ACC112 (cell line): ENCODE measurements at regions not wholly inside any gene's neighbourhood (a gene's known extent, or its start where the extent isn't known, plus 50 kb on each side); places are given as distances from the start of the nearest gene placed in this dataset.

Source experiments
- H2AFZ ChIP-seq: fragments of 200-600 bp; sonication (generic); one replicate; pipeline ENCODE4 v1.6.0; 2017; ENCODE audit warnings: antibody characterized with exemption, low read length; ENCODE audit not compliant: unreplicated experiment
- H3K27ac ChIP-seq: fragments of 200-600 bp; sonication (generic); 2 replicates; pipeline ENCODE4 v1.5.1; 2014; ENCODE audit warnings: low read depth, mild to moderate bottlenecking, antibody characterized with exemption, low read length, moderate library complexity
- H3K27me3 ChIP-seq: fragments of 200-600 bp; sonication (generic); 2 replicates; pipeline ENCODE4 v1.6.1; 2014; ENCODE audit warnings: mild to moderate bottlenecking, antibody characterized with exemption, low read length, moderate library complexity, mixed read lengths; ENCODE audit not compliant: insufficient read depth
- H3K36me3 ChIP-seq: fragments of 200-600 bp; sonication (generic); 2 replicates; pipeline ENCODE4 v1.6.1; 2016; ENCODE audit warnings: mild to moderate bottlenecking, antibody characterized with exemption, low read length, moderate library complexity, mixed read lengths; ENCODE audit not compliant: insufficient read depth
- H3K4me1 ChIP-seq: fragments of 200-600 bp; sonication (generic); one replicate; pipeline ENCODE4 v1.6.1; 2016; ENCODE audit warnings: low read length, mixed read lengths; ENCODE audit not compliant: insufficient read depth, unreplicated experiment, control insufficient read depth
- H3K4me3 ChIP-seq: fragments of 200-600 bp; sonication (generic); 2 replicates; pipeline ENCODE4 v1.5.1; 2014; ENCODE audit warnings: mild to moderate bottlenecking, low read depth, low read length
- H3K79me2 ChIP-seq: fragments of 200-600 bp; sonication (generic); one replicate; pipeline ENCODE4 v1.6.0; 2016; ENCODE audit warnings: low read length; ENCODE audit not compliant: control insufficient read depth, unreplicated experiment, insufficient read depth

DNA sequence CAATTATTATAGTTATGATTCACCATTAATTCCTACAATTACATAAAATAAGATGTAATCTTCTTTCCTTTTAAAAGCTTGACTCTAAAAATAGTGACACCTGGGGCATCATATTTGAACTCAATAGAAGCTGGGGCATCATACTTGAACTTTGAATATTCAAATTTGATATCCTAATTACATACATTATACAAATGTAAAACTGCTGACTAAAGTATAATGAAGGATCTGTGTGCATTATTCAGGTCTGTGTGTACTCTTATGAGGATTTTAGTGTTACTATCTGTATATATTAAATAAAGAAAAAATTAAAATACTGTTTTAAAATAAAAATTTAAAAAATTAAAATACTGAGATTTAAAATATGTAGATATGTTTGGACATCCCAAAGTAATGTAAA lies 696.9 kb upstream of the FBXO33 start:
- Histone ChIP-seq H3K27ac (no peak overlapping the region), H3K4me1 (no peaks in the 10 kb centered on the region), H3K27me3 (no peaks in the 10 kb centered on the region), H2AFZ (no peak overlapping the region), H3K4me3 (no peak overlapping the region), H3K36me3 (no peaks in the 10 kb centered on the region), H3K79me2 (no peaks in the 10 kb centered on the region)

DNA sequence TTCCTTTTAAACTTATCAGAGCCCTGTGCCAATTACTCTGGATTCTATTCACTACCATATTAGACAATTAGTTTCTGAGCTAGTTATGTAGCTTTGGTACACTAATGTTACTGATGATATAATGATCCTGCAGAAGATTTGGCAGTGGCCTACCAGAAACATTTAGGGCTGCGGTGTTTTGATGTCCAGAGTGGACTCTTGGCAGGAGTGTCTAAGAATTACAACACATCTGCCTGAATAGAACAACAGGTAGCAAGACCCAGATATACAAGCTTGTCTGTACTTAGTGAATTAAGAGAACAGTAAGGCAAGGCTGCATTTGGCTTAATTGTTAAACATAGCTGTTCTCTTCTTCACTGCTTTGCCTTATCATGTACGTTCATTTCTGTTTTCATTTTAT lies 691.6 kb upstream of the FBXO33 start:
- Histone ChIP-seq H3K27ac (no peak overlapping the region), H3K79me2 (no peaks in the 10 kb centered on the region), H3K36me3 (no peaks in the 10 kb centered on the region), H3K4me3 (no peak overlapping the region), H2AFZ (no peak overlapping the region), H3K27me3 (no peaks in the 10 kb centered on the region), H3K4me1 (no peaks in the 10 kb centered on the region)

DNA sequence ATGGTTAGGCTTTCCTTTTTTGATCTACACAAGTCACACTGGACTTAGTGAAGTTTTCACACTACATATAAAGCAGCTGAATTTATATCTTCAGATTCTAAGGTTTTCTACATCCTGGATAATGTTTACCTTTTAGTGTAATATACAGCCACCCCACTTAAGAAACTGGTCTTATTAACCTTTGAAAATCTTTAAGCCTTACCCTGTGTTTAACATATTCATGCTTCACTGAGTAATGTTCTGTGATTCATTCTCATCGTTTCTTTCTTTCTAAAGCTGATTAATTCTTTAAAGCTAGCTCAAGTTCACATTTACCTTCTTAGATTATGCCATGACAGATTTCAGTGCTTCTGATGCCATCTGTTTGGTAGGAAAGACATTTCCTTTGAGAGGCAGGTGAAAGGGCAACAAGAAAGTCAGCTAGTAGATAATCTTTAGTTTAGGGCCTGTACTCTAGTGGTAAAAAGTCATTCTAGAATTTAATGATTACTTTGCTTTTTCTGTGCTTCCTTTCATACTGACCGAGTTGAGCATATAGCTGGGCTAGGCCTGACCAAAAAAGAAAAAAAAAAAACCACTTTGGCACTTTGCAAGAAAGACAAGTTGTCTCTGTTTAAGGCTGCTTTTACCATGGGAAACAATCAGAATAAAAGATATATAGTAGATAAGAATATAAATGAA lies 690.9 kb upstream of the FBXO33 start:
- no peak overlapping the region for H3K4me3 ChIP-seq
- H3K79me2 ChIP-seq, result no peaks in the 10 kb centered on the region
- H2AFZ ChIP-seq, result no peak overlapping the region
- H3K4me1 ChIP-seq, result no peaks in the 10 kb centered on the region
- H3K27me3 ChIP-seq, result no peaks in the 10 kb centered on the region
- H3K27ac ChIP-seq, result no peak overlapping the region
- H3K36me3 ChIP-seq, result no peaks in the 10 kb centered on the region

DNA sequence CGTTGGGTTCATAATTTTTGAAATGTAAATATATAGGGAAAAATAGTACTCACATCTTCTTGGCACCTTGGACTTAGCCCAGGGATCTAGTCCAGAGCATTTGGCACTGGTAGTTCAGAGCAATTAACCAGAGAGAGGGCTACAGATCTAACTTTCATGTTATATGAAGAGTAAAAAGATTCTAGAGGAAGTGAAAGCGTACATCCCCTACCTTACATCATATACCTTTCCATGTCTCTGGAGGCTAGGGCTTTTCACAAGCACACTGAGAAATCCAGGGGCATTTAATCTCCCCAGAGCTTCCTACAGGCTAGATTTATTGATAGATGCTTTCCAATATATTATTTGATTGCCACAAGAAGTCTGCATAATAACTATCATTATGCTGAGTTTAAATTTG lies 687.5 kb upstream of the FBXO33 start:
- Histone ChIP-seq H2AFZ (no peak overlapping the region), H3K27me3 (no peaks in the 10 kb centered on the region), H3K79me2 (no peaks in the 10 kb centered on the region)

DNA sequence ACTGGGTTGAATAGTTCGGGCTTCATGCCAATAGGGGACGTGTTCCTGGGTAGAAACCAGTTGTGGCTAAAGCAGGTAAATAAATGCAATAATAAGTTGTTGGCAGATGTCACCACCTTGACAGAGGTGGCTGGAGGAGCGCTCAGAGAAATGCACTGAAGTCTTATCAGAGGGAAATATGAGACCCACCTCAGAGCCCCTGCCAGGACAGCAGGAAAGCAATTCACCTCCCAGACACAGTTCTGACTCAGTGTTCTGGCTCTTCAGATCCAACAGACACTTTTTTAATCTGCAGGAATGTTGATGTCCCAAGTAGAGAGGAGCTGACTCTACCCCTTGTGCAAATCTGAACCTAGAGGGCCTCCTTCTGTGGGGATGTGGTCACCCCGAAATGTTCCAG lies 687.1 kb upstream of the FBXO33 start:
- Histone ChIP-seq H3K27ac (no peak overlapping the region), H3K36me3 (no peaks in the 10 kb centered on the region), H2AFZ (no peak overlapping the region), H3K4me3 (no peak overlapping the region), H3K4me1 (no peaks in the 10 kb centered on the region), H3K27me3 (no peaks in the 10 kb centered on the region), H3K79me2 (no peaks in the 10 kb centered on the region)

More for the DNA sequence above, 687.5 kb upstream of the FBXO33 start:
- Histone ChIP-seq H3K4me3 (no peak overlapping the region), H3K4me1 (no peaks in the 10 kb centered on the region), H3K27ac (no peak overlapping the region), H3K36me3 (no peaks in the 10 kb centered on the region)

DNA sequence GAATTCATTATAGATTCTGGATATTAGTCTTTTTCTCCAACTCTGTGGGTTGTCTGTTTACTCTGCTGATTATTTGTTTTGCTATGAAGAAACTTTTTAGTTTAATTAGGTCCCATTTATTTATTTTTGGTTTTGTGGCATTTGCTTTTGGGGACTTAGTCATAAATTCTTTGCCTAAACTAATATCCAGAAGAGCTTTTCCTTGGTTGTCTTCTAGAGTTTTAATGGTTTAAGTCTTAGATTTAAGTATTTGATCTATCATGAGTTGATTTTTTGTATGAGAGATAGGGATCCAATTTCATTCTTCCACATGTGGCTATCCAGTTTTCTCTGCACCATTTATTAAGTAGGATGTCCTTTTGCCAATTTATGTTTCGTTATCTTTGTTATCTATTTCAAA lies 683.4 kb upstream of the FBXO33 start:
- Histone ChIP-seq H3K27ac (no peak overlapping the region), H3K27me3 (no peaks in the 10 kb centered on the region), H2AFZ (no peak overlapping the region), H3K36me3 (no peaks in the 10 kb centered on the region), H3K4me3 (no peak overlapping the region), H3K4me1 (no peaks in the 10 kb centered on the region), H3K79me2 (no peaks in the 10 kb centered on the region)

DNA sequence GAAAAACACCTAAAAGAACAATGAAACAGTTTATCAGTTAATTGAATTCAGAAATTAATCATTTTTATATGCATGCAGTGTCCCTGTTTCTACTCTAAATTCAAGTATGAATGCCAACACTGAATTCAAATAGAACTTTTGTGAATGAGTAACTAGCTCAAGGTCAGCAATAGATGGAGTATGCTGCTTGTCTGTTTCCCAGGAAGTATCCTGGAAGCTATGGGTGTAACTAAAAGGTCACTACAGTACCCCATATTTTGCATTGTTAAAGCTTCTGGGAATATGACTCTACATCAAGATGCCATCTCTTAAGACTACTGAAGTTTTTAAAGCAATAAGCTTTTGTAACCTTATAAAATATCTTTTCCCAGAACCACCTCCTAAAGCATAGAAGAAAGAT lies 681.4 kb upstream of the FBXO33 start:
- no peaks in the 10 kb centered on the region for H3K27me3 ChIP-seq
- no peak overlapping the region for H3K27ac ChIP-seq
- H3K79me2 ChIP-seq, result no peaks in the 10 kb centered on the region
- H3K4me1 ChIP-seq, result no peaks in the 10 kb centered on the region
- H3K36me3 ChIP-seq, result no peaks in the 10 kb centered on the region
- no peak overlapping the region for H3K4me3 ChIP-seq
- no peak overlapping the region for H2AFZ ChIP-seq

DNA sequence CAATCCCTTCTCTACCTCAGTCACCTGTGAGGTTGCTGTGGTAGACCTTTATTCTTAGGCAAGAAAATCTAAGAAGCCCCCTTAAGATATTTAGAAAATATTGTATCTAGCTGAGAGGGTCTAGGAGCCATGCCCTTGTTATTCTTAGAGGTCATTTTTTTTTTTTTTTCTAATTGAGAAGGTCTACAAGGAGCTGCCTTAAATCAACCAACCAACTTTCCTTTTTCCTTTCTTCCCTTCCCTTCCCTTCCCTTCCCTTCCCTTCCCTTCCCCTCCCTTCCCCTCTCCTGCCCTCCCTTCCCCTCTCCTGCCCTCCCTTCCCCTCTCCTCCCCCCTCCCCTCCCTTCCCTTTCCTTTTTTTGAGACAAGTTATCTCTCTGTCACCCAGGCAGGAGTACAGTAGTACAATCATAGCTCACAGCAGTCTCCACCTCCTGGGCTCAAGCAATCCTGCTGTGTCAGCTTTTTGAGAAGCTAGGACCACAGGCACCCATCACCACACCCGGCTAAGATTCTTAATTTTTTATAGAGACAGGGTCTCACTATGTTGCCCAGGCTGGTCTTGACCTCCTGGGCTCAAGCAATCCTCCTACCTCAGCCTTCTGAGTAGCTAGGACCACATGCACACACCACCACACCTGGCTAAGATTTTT lies 668.4 kb upstream of the FBXO33 start:
- Histone ChIP-seq H2AFZ (no peak overlapping the region), H3K79me2 (no peaks in the 10 kb centered on the region), H3K4me3 (no peak overlapping the region), H3K27me3 (no peaks in the 10 kb centered on the region), H3K4me1 (no peaks in the 10 kb centered on the region), H3K36me3 (no peaks in the 10 kb centered on the region), H3K27ac (no peak overlapping the region)

DNA sequence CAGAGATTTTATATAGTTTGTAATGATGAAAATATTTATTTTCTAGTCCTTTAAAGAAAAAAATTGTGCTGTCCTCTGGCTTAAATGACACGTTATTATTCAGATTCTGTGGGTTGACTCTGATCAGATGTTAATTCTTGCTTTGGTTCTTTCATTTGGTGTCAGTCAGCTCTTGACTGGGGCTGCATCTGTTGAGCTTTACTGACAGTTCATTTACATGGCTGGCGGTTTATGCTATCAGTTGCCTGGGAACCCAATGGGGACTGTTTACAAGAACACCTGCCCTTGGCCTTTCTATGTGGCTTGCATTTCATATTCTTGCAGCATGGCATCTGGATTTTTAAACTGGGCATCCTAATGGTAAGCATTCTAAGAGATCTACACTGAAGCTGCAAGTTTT lies 667.1 kb upstream of the FBXO33 start:
- Histone ChIP-seq H3K79me2 (no peaks in the 10 kb centered on the region), H3K4me3 (no peak overlapping the region), H3K36me3 (no peaks in the 10 kb centered on the region), H3K27me3 (no peaks in the 10 kb centered on the region), H2AFZ (no peak overlapping the region), H3K4me1 (no peaks in the 10 kb centered on the region), H3K27ac (no peak overlapping the region)

DNA sequence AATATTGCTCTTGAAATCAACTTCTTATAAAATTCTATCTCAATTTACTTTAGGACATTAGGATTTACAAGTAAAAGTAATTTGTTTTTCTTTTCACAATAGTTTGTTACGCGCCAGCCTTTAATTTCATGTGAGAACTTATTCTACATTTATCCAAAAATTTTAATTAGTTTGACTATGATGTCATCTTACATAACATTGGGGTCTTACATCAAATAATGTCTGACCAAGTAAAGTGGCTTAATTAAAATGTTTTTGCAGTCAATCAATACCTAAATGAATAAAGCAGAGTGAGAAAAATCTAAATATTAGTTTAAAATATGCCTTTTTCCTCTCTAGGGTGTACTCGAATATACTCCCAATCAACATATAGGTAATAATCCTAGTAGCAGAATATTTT lies 666.2 kb upstream of the FBXO33 start:
- Histone ChIP-seq H3K79me2 (no peaks in the 10 kb centered on the region), H3K27ac (no peak overlapping the region), H3K27me3 (no peaks in the 10 kb centered on the region), H3K4me1 (no peaks in the 10 kb centered on the region), H3K36me3 (no peaks in the 10 kb centered on the region), H2AFZ (no peak overlapping the region), H3K4me3 (no peak overlapping the region)

DNA sequence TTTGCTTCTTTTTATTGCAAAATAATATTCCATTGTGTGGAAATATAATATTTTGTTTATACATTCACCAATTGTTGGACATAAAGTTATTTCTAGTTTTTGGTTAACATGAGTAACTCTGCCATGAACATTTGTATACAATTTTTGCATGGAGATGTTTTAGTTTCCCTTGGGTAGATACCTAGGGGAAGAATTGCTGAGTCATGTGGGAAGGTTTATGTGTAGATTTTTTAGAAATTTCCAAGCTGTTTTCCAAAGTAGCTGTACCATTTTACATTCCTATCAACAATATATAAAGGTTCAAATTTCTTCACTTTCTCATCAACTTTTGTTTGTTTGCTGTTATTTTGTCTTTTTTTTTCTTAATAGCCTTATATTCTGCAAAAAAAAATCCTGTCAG lies 664.7 kb upstream of the FBXO33 start:
- no peaks in the 10 kb centered on the region for H3K27me3 ChIP-seq
- no peak overlapping the region for H3K27ac ChIP-seq
- no peak overlapping the region for H3K4me3 ChIP-seq
- H3K4me1 ChIP-seq, result no peaks in the 10 kb centered on the region
- no peaks in the 10 kb centered on the region for H3K36me3 ChIP-seq
- no peak overlapping the region for H2AFZ ChIP-seq
- no peaks in the 10 kb centered on the region for H3K79me2 ChIP-seq
